NCI-H1092 (cell line): ENCODE measurements at regions not wholly inside any gene's neighbourhood (a gene's known extent, or its start where the extent isn't known, plus 50 kb on each side); places are given as distances from the start of the nearest gene placed in this dataset.
A peak's percentile ranks its signal among the peaks of the same experiment; 100 is the strongest.

ENCODE experiments used
- DNase-seq: peaks from one replicate; lab custom pipeline; 2025; lab: John Stamatoyannopoulos, UW

DNA sequence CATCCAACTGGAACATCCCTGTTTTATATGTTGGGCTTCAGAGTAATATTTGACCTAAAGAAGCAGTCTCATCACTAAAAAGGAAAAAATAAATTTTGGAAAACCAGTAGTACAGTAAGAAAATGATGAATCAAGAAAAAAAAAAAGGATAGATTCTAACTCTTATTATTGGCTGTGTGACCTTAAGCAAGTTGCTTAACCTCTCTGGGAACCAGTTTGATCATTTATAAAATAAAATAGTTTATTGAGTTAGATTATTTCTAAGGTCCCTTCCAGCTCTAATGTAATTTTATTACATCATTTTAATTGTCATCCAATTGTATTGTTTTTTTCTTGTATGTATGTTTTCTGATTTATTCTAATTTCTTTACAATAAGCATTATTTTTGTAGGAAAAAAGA lies 127.0 kb downstream of the PRELID2 start:
- no peak for DNase-seq

DNA sequence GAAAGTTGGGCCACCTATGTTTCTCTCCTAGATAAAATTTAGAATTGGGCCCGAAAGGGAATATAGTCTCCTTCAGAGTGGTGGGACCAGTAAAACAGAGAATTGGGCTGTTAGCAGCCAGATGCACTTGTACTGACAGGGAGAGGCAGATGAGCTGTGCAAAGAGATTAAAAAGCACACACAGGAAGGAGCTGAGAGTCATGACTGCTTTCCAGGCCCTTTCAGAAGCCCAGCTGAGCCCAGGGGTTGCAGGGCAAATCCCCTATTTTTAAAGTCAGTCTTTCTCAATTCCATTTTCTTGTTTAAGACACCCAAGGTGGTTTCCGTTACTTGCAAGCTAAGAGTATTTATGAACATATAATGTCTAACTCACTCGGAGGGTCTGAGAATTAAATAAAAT lies 130.4 kb downstream of the PRELID2 start:
- DNase-seq = no peak

DNA sequence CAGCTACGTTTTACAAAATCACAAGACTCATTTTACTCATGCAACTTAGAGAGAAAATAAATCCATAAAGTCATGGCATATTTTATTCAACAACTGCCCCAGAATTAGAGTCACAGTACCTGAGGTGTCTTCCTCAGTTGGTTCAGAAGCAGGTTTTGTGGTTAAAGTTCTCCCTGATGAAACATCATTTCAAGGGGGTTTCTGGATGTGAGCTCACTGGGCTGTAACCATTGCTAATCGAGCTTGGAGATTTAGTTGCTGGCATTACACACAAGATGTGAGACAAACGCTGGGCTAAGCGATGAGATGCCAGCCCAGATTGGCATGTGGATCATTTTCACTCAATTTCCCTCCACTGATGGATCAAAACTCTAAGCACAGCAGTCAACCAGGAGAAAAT lies 131.3 kb downstream of the PRELID2 start:
- DNase-seq = no peak

DNA sequence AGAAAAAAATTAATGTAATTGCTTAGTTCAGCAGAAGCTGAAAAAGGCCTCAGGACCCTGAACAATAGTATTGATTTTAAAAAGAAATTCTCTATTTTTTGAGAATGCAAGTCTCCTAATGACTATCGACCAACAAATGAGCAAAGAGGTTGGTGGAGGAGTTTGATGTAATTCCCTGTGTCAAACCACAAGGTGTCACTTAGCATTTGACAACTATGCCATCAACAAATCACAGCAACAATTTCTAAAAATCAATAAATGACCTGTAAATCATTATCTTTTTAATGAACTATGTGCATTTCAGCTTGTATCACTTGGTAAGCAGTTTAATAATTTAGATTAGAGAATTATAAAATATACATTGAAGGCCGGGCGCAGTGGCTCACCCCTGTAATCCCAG lies 133.7 kb downstream of the PRELID2 start:
- DNase-seq = no peak

DNA sequence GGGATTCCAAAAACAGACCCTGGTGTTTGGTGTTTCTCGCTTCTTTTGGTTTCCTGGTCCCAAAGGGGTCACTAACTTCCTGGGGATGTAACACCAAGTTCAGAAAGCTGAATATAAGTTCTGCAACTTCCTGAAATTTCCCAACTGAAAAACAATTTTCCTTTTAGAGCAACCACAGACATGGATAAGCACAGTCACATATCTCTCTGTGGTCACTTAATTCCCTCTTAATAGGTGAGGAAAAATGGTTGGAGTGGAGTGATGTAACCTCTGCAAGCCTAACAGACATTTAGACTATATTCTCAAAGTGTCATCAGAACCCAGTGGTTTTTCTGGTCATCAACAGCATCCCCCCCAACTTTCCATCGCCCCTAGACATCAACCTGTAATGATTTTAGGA lies 135.3 kb downstream of the PRELID2 start:
- no peak for DNase-seq

DNA sequence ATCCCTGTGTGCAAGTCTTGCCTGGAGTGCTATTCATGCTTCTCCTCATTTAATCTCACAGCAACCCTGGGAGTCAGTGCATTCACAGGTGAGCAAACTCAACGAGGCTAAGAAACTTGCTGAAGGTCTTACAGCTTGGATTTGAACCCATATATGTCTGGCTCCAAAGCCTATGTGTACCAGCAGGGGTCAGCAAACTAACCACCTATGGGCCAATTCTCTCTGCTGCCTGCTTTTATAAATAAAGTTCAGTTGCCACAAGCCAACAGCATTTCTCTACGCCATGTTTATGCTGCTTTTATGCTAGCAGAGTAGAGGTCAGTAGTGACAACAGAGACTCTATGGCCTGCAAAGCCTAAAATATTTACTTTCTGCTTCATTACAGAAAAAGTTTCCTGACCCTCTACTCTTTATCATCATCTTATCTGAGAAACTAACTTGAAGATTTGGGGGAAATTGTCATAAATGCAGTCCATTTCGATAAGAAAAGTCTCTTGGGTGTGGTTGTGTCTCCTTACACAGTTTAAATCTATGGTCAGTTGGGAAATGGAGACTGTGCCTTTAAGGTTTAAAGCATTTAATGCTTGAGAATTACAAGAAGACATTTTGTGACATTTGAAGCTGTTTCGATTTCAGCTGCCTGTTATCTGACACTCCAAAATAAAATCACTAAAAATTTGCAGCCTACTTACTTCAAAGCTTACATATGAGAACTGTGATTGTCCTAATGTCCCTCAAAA lies 137.7 kb downstream of the PRELID2 start:
- DNase-seq = no peak

DNA sequence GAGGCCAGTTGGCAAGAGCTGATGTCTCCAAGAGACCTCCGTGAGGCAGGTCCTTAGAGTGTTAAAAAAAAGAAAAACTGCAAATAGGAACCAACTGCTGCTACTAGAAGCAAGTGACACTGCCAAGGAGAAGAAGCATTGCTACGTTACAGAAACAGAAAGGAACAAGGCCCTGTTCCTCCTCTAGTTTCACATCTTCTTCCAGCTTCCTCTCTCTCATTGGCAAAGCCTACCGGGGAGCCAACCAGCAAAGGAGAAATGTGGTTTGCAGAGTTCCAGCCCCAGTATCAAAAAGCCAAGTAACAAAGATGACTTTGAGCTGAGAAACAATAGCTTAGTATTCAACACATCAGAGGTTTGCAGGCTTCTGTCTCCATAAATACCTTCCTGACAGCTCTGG lies 145.9 kb downstream of the PRELID2 start:
- no peak for DNase-seq

DNA sequence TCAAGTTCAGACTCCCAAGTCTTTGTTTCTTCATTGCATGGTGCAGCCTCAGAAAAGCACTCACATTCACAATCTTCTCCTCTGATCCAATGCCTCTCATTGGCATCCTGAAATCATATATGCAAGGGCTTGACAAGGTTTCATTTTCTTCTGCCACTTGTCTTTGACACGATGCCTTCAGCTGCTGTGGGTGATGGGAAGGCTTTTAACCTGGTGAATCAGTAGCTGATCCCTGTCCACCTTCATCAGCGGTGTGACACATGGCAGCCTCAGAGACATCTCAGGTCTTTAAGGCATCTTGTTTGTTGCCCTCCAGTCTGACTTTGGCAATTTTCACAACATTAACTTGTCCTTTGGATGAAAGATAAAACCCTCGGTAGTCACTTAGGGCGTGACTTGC lies 147.2 kb downstream of the PRELID2 start:
- DNase-seq = no peak

DNA sequence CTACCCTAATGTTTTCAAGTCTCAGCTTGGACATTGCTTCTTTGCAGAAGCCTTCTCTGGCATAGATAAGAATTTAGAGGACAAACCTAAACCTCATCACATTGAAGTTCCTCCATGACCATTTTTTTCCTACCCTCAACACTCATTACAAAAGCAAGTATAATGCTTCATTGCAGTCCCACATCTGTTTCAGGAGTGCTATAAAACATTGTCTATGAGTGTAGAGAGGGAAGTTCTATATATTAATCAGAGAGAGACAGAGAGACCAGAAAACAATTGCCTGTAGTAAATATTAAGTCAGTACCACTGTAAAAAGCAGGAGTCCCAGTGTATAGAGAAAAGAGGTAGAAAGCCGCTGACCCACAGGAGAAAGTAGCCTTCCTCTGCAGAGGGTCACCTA lies 149.7 kb downstream of the PRELID2 start:
- DNase-seq = no peak

DNA sequence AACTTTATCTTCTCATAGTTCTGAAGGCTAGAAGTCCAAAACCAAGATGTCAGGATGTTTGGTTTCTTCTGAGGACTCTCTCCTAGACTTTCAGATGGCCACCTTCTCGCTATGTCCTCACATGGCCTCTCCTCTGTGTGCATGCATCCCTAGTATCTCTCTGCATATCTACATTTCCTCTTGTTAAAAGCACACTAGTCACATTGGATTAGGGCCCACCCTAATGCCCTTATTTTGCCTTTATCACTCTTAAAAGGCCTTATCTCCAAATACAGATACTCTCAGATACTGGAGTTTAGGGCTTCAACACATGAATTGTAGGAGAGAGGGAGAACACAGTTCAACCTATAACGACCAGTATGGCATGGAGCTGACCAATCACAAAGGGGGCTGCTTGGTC lies 151.7 kb downstream of the PRELID2 start:
- no peak for DNase-seq

DNA sequence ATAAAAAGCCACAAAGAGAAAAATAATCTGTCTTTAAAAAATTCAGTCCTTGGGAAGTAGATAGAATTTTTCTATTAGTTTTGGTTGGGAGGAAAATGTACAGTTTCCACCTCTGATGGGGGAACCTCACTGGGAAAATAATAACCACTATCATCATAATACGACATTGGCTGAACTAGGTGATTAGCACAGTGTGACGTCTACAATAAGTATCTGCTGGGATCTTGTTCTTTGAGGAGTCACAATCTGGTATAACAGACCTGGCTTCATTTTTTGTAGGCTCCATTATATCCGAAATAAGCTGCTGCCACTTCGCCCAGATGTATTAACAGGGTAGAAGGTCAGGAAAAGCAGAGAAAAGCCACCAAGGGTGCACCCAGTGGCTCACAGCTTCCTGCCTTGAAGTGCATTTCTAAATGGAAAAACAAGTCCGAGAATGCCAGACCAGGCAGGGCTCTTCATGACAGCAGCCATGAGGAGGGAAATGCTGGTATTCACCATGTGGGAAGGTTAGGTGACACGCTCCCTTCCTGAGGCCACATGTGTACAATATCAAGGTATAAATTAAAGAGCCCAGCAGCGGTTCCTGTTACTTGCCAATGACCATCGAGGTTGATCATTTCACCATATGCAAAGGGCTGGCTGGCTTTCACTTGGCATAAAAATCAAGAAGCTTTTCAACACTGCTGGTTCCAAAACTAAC lies 152.8 kb downstream of the PRELID2 start:
- no peak for DNase-seq

DNA sequence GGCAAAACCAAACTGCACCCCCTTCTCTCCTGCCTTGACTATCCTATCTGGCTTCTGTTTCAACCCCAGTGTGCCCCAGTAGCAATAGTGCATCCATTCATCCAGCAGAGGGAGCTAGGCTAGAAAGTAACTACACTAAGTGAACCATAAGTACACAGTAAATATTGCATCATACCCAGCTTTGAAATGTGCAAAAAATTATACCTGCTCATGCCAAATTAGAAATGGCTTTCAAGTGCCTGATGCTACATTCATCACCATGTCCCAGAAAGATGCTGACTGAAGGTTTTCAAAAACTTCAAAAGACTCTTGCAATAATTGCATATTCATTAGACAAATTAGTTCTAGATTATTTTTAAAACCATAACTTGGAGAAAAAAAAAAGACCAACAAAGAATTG lies 153.5 kb downstream of the PRELID2 start:
- DNase-seq = peak; percentile 43

DNA sequence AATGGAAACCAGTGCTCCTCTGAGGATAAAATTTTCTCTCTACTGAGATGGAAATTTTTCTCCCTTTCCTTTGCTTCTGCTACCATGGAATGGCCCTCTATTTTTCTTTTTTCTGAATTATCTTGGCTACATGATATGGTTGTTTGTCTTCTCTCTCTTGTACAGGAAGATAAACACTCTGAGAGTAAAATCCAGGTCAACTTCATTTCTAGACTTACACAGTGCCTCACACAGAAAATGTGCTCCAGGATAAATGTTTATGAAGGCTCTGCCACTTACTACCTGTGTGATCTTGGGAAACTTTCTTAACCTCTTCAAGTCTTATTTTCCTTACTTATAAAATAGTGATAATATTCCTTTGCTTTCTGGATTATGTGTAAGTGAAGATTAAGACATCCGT lies 153.9 kb downstream of the PRELID2 start:
- DNase-seq = no peak

DNA sequence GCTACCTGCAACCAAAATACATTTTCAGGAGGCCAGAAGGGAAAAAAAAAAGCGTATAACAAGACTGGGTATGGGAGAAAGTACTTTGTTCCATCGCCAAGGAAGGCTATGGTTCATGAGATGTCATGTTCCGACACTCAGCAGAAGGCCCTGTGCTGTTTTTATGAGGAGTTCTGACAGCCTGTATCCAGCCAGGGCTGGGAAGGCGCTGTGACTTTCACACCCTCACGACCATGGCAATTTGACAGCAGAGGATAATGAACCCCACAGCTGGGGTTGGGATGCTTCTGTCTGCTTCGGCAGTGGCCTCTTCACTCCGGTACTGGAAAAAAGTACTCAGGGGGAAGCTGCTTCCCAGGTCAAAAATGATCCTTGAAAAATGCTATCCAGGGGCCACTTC lies 154.4 kb downstream of the PRELID2 start:
- no peak for DNase-seq

DNA sequence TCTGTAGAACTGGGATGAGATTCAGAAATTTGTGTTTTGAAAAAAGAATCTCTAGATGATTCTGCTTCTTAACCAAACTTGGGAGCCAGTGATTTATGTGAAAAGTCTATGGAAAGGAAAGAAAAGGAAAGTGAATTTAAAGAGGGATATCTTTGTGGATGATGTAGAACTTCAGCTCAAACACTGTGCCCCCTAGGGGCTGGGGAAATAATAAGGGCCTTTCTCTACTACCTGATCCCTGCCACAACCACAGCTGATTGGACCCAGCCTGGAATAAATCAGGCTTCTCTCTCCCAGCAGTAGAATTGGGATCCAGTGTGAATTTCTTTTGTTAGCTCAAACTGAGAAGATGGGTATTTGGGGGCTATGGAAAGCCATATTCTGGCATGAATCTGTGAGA lies 155.0 kb downstream of the PRELID2 start:
- no peak for DNase-seq

DNA sequence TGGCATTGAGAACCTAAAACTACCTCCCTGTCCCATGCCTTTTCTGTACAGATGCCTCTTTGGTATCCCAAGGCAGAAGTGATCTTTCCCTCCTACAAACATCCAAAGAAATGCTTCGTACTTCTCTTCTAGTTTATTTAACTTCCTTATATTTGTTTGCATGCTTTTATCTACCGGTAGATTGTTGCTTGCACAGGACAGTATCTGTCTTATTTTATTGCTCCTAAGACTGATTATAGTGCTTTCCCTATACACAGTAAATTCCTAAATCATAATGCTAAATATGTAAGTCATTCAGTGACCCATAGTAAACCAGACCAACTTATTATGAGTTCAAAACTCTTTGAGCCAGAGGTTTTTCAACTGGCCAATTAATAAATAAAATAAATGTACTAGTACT lies 156.9 kb downstream of the PRELID2 start:
- no peak for DNase-seq

DNA sequence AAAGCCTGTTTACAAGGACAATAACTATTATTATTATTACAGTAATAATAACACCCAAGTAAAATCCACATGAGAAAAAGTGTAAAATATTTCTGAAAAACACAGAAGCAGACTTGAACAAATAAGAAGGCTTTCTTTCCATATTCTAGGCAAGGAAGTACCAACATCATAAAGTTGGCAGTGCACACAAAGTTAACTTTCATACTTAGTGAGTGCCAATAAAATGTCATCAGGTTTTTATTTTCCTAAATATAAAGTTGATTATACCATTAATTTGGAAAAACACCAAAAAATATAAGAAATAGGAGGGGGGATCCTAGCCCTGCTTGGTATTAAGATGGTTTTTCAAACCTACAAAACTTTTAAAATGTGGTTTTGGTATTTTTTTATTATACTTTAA lies 161.4 kb downstream of the PRELID2 start:
- no peak for DNase-seq

DNA sequence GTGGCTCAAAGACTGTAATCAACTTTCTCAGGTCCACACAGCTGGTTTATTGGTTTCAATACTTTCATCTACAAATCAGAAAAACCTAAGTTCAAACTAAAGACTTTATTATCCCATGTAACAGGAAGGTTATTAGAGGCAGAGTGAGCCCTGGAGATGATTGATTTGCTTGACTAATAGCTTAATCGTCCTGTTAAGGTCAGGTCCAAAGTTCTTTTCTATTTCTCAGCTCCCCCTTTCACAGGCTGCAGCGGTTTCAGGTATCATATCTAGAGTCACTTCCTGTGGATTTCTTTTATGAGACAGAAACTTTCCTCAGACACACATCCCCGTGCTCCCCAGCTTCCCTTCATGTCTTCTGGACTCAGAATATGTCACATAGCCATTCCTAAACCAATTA lies 166.4 kb downstream of the PRELID2 start:
- no peak for DNase-seq

DNA sequence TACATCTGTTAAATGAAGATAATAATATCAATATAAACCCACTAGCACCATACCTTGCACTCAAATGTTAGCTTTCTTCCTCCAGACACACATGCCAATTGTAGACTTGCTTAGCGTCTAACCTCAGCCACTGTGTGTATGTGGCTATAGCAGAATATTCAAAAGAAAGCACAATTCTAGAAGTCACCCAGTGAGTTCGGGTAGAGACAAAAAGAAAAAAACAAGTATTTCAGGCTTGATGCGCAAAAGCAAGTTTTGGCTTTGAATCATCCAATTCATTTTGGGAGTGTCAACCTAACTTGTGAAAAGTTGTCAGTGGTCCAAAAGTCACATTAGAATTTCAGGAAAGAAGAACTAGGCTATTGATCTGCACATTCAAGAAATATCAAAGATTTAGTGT lies 167.4 kb downstream of the PRELID2 start:
- no peak for DNase-seq

DNA sequence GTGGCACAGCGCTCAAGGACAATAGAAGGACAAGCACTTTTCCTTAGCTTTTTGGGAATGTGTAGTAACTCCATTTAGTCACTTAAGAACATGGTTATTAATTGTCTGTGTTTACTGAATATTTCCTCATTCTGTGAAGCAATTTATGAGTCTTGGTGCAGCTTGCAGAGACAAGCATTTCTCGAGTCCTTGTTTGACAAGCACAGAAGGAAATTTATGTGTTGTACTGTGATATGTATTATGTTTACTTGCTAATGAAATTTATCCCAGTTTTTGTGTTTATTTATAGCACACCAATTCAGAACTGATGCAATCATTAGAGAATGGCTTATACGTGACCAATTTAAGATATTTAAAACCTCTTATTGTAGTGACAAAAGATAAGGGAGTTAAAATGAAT lies 168.6 kb downstream of the PRELID2 start:
- no peak for DNase-seq

DNA sequence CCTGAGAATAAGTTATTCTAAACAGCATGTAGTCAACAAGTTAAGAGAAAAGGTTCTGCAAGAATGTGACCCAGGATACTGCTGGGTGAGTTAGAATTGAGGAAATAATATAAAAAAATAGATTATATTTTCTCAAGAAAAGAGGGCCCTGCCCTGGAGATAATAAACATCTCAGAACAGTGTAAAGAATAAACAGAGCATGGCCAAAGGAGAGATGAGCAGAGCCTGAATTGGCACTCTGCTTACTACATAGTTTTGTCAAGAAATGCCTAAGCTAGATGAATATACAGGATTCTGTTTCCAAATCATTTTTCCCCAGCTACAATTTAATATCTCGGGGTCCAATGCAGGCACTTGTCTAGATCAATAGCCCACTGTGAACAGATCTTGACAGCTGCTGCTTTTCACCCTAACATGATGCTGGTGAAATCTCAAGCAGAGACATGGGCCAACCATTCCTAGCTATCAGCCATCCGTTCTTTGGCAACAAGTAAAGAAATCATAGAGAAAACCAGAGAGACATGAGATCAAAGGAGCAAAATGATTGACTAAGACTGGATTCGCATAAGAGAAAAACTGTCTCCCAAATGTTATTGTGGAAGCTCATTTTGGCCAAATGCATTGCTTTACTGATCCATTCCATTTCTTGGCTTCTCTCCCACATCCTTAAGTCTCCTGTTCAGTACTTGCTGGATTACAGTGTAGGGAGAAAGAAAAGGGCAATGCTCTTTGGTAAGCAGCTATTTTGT lies 173.2 kb downstream of the PRELID2 start:
- DNase-seq = no peak

DNA sequence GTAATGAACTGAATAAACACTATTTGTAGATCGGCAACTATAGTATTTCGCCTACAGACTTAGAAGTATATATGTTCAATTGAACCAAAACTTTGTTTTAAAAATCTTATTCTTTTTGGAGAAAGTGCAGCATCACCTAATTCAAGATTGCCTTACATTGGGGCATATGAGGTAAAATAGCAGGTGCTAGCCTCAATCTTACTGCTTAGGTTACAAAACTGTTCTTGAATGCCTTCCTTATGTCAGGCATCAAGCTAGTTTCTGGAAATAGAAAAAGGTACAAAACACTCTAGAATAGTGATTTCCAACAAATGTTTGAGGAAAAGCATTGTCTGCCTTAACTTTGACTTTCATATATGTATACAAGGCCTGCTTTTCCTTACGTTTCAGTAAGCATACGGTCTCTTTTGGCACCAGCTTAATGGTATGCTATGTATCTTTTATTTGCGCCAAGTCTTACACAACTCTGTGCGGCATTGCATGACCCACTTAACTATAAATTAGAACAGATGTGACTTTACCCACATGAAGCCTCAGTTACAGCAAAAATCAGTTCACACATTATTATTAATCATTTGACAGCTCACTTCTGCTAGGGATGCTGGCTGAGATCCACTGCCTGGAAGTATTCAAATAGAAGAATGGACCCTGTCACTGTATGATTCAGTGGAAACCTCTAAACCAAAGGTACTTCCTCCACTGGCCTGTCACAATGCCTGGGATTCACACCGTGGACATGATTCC lies 174.1 kb downstream of the PRELID2 start:
- DNase-seq = no peak

DNA sequence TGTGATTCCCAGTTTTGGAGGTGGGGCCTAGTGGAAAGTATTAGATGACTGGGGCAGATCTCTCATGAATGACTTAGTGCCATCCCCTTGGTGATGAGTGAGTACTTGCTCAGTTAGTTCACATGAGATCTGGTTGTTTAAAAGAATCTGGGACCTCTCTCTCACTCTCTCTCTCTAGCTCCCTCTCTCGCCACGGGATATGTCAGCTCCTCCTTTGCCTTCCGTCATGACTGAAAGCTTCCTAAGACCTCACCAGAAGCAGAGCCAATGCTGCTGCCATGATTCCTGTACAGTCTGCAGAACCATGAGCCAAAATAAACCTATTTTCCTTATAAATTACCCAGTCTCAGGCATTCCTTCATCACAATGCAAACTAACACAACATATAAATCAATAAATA lies 176.7 kb downstream of the PRELID2 start:
- no peak for DNase-seq
